ENCODE measurements at regions not wholly inside any gene's neighbourhood (a gene's known extent, or its start where the extent isn't known, plus 50 kb on each side); places are given as distances from the start of the nearest gene placed in this dataset.

DNA sequence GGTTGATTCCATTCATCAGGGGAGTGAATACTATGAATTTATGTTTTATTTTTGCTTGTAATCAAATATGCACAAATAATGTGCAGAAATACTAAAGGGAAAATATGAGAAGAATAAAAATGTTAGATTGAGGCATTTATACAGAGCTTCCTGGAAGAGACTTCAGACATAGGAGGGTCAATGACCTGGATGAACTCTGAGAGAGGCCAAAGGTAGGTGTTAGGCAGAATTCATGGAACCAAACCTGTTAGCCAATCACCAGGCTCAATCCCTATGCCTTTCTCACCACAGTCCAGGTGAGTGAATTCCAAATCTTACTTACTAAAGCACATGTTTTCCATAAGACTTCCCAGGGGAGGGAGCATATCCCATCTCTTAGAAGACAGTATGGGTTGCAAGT is 130.4 kb upstream of the NTF3 start:
- Histone ChIP-seq H3K4me3 (replicated peaks in 1 of 3; ENCODE audit: insufficient read depth in 1 of 3, low read depth in 1 of 3, low read length in 3 of 3) (no peak overlapping the region), H3K36me3 (ENCODE audit: control insufficient read depth in 2 of 2, extremely low read depth in 1 of 2, insufficient read depth in 2 of 2, low read length in 2 of 2) (no peaks in the 10 kb centered on the region), H3K9ac (replicated peaks; ENCODE audit: extremely low read depth, insufficient read depth, low read length) (no peak overlapping the region), H2AFZ (ENCODE audit: low read depth, low read length) (no peak overlapping the region), H3K9me3 (replicated peaks; ENCODE audit: control insufficient read depth, insufficient read depth, low read length) (no peaks in the 10 kb centered on the region), H3K4me2 (ENCODE audit: insufficient read depth, low read length) (no peak overlapping the region), H3K27ac (ENCODE audit: insufficient read depth, low read depth, low read length) (no peak overlapping the region), H3K9me1 (replicated peaks; ENCODE audit: control insufficient read depth, extremely low read depth, insufficient read depth, low read length) (no peaks in the 10 kb centered on the region), H4K20me1 (replicated peaks; ENCODE audit: control insufficient read depth, extremely low read depth, insufficient read depth, low read length) (no peaks in the 10 kb centered on the region), H3K4me1 (ENCODE audit: control insufficient read depth, extremely low read depth, insufficient read depth, low read length) (no peaks in the 10 kb centered on the region), H3K27me3 (ENCODE audit: control insufficient read depth in 2 of 2, insufficient read depth in 2 of 2, low read length in 2 of 2) (no peaks in the 10 kb centered on the region), H3K79me2 (ENCODE audit: control insufficient read depth, insufficient read depth, low read length) (no peaks in the 10 kb centered on the region)
- TF ChIP-seq POLR2A (IDR thresholded peaks at IDR 0.05; ENCODE audit: low read depth, low read length) (no peak), MYC (IDR thresholded peaks at IDR 0.05; ENCODE audit: low read depth, low read length) (no peak), POLR2AphosphoS5 (IDR thresholded peaks at IDR 0.05; ENCODE audit: insufficient read depth, low read depth, low read length) (no peak), GATA2 (IDR thresholded peaks at IDR 0.05; ENCODE audit: insufficient read depth, insufficient read length, low read depth, low read length) (no peak), JUN (IDR thresholded peaks at IDR 0.05; ENCODE audit: borderline replicate concordance, insufficient read depth, insufficient read length, low read depth) (no peak), EZH2 (IDR thresholded peaks at IDR 0.05; ENCODE audit: borderline replicate concordance, low read depth, low read length, severe bottlenecking) (no peak)
- TF ChIP-seq, protein P1, sequence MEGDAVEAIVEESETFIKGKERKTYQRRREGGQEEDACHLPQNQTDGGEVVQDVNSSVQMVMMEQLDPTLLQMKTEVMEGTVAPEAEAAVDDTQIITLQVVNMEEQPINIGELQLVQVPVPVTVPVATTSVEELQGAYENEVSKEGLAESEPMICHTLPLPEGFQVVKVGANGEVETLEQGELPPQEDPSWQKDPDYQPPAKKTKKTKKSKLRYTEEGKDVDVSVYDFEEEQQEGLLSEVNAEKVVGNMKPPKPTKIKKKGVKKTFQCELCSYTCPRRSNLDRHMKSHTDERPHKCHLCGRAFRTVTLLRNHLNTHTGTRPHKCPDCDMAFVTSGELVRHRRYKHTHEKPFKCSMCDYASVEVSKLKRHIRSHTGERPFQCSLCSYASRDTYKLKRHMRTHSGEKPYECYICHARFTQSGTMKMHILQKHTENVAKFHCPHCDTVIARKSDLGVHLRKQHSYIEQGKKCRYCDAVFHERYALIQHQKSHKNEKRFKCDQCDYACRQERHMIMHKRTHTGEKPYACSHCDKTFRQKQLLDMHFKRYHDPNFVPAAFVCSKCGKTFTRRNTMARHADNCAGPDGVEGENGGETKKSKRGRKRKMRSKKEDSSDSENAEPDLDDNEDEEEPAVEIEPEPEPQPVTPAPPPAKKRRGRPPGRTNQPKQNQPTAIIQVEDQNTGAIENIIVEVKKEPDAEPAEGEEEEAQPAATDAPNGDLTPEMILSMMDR (IDR thresholded peaks at IDR 0.05; ENCODE audit: extremely low read depth in 1 of 2, insufficient read depth in 1 of 2, low read depth in 1 of 2, low read length in 2 of 2): no peak
- BruUV-seq (replicated peaks): no TSS peak
- FAIRE-seq (no peak), DNase-seq (ENCODE audit: low read depth, low spot score) (no peak)
- intact Hi-C loops (cut with micrococcal nuclease) (no loop called here), dilution Hi-C loops (cut with MboI; ENCODE audit: extremely low pct_ligation_motif_present, low sequenced_read_pairs) (no loop called here)
- ChIA-PET CTCF (no interaction called here), POLR2A (no interaction called here)

DNA sequence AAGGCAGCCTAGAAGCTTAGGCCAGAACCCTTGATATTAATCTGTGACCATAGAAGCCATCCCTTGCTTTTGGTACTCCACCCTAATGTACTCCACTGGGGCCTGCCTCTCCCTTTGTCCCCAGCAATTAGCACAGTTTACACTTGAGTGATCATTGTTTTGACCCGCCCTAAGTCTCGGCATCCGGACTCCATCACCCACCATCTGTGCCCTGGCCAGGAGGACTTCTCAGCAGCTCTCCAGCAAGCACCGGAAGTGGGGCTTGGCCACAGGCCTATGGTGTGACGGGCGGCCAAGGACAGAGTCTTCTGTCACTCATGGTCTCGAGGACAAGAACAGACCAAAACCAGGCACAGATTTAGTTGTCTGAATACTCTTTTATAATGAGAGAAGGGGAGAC is 126.5 kb upstream of the NTF3 start:
- FAIRE-seq (no peak), DNase-seq (ENCODE audit: low read depth, low spot score) (no peak)
- BruUV-seq (replicated peaks): no TSS peak
- dilution Hi-C loops (cut with MboI; ENCODE audit: extremely low pct_ligation_motif_present, low sequenced_read_pairs) (no loop called here), intact Hi-C loops (cut with micrococcal nuclease) (no loop called here)
- Histone ChIP-seq H3K4me3 (replicated peaks in 1 of 3; ENCODE audit: insufficient read depth in 1 of 3, low read depth in 1 of 3, low read length in 3 of 3) (no peak overlapping the region), H3K27me3 (ENCODE audit: control insufficient read depth in 2 of 2, insufficient read depth in 2 of 2, low read length in 2 of 2) (no peaks in the 10 kb centered on the region), H3K9me3 (replicated peaks; ENCODE audit: control insufficient read depth, insufficient read depth, low read length) (no peaks in the 10 kb centered on the region), H3K36me3 (ENCODE audit: control insufficient read depth in 2 of 2, extremely low read depth in 1 of 2, insufficient read depth in 2 of 2, low read length in 2 of 2) (no peaks in the 10 kb centered on the region), H3K79me2 (ENCODE audit: control insufficient read depth, insufficient read depth, low read length) (no peaks in the 10 kb centered on the region), H4K20me1 (replicated peaks; ENCODE audit: control insufficient read depth, extremely low read depth, insufficient read depth, low read length) (no peaks in the 10 kb centered on the region), H3K9me1 (replicated peaks; ENCODE audit: control insufficient read depth, extremely low read depth, insufficient read depth, low read length) (no peaks in the 10 kb centered on the region), H2AFZ (ENCODE audit: low read depth, low read length) (no peak overlapping the region), H3K4me2 (ENCODE audit: insufficient read depth, low read length) (no peak overlapping the region), H3K27ac (ENCODE audit: insufficient read depth, low read depth, low read length) (no peak overlapping the region), H3K4me1 (ENCODE audit: control insufficient read depth, extremely low read depth, insufficient read depth, low read length) (no peaks in the 10 kb centered on the region), H3K9ac (replicated peaks; ENCODE audit: extremely low read depth, insufficient read depth, low read length) (no peak overlapping the region)
- ChIA-PET CTCF (no interaction called here), POLR2A (no interaction called here)
- TF ChIP-seq POLR2AphosphoS5 (IDR thresholded peaks at IDR 0.05; ENCODE audit: insufficient read depth, low read depth, low read length) (no peak), POLR2A (IDR thresholded peaks at IDR 0.05; ENCODE audit: low read depth, low read length) (no peak), JUN (IDR thresholded peaks at IDR 0.05; ENCODE audit: borderline replicate concordance, insufficient read depth, insufficient read length, low read depth) (no peak), FOS (IDR thresholded peaks at IDR 0.05; ENCODE audit: borderline replicate concordance, insufficient read depth, low read length) (no peak)
- TF ChIP-seq, protein P1 (IDR thresholded peaks at IDR 0.05; ENCODE audit: extremely low read depth in 1 of 2, insufficient read depth in 1 of 2, low read depth in 1 of 2, low read length in 2 of 2): no peak

Data from endothelial cell of umbilical vein (primary cell).